Left hindlimb (tissue), 1 donor: ENCODE measurements at regions not wholly inside any gene's neighbourhood (a gene's known extent, or its start where the extent isn't known, plus 50 kb on each side); places are given as distances from the start of the nearest gene placed in this dataset.
"Not testable (repeated sequence)": the region's sequence is repeated elsewhere in the genome, so short reads cannot be mapped to it uniquely, and the experiment has no call there.

Experiments used
- DNase-seq: peaks from one replicate; pipeline ENCODE4 v3.0.0-alpha.2; 2018

GRCh38 chr6:118367314-118367713, 180.8 kb upstream of the PLN start:
- DNase-seq, result no peak

DNA sequence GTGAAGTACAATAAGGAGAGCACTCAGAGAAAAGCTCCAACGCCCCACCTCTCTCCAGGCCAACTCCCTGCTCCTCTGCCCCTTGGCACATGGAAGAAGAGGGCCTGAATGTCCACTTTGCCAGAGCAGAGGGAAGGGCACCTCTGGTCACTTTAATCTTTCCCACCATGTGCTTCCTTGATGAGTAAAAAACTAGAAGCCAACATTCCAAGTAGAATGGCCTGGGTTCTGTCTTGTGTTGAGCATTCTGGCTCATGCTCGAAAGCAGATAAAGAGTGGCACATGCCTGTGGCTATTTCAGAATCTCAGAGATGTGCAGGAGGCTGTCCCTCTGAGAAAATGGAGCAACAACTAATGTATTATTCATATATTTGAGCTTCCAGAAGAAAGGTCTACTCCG, 177.4 kb upstream of the PLN start:
- no peak for DNase-seq

DNA sequence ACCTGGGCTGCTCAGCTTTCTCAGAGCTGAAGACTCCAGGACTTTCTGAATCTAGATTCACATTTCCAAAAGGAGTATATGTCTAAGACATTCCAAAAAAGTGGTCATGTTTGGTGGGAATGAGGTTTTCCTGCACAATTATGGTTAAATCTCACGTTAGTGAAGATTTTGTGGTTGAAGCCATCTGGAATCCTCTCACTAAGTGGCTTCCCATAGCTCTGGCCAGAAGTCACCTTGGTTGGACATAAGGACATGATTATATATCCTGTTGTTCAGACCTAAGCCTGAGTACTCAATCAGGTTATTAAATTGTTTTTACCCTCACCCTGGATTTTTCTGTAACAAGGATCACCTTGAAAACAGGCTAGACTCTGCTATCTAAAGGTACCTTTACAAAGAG, 176.1 kb upstream of the PLN start:
- DNase-seq, result no peak

DNA sequence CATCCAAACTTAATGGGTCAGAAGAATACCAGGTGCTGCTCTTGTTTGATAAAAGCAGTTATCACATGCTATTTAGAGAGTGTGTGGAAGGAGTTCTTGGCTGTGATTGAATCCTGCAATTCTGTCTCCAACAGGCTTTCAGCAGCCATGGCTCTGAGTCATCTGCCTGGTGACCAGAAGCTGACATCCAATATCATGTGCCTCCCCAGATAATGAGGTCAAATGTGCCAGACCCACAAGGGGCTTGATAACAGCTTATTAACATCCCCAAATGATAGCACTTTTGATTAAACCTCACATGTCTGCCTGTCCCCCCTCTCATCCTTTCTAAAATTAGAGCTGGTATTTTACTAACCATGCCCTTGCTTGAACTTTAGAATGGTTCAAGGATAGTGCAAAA, 175.7 kb upstream of the PLN start:
- DNase-seq, result no peak

- peak; percentile 35 for DNase-seq
These were observed 170.2 kb upstream of the PLN start for GRCh38 chr6:118377711-118378414.

- not testable (repeated sequence) for DNase-seq
These were observed 167.5 kb upstream of the PLN start for GRCh38 chr6:118380620-118381019.

- no peak for DNase-seq
These were observed 166.0 kb upstream of the PLN start for GRCh38 chr6:118382126-118382525.

DNA sequence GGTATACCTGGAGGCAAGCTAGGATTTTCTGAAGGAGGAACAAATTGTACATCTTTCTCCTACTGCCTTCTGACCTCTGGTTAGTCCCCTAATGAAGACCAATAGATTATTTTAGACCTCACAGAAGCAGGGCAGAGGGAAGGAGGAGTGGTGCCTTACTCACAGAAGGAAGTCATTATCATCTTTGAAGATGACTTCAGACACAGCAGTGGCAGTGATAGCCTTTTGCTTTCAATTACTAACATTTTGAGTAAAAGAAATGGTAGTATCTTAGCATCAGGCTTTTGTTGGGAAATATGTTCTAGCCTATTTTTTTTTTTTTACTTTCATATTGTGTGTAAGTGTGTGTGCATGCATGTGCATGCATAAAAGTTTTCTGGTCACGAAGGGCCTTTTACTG, 164.2 kb upstream of the PLN start:
- DNase-seq, result no peak

DNA sequence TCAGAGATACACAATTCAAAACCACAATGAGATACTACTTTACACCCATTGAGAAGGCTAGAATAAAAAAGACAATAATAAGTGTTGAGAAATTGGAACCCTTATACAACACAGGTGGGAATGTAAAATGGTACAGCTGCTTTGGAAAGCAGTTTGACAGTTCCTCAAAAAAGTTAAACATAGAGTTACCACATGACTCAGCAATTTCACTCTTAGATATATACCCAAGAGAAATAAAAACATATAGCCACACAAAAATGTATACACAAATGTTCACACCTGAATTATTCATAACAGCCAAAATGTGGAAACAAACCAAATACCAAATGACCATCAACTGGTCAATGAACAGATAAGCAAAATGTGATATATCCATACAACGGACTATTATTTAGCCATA, 161.1 kb upstream of the PLN start:
- DNase-seq, result no peak

DNA sequence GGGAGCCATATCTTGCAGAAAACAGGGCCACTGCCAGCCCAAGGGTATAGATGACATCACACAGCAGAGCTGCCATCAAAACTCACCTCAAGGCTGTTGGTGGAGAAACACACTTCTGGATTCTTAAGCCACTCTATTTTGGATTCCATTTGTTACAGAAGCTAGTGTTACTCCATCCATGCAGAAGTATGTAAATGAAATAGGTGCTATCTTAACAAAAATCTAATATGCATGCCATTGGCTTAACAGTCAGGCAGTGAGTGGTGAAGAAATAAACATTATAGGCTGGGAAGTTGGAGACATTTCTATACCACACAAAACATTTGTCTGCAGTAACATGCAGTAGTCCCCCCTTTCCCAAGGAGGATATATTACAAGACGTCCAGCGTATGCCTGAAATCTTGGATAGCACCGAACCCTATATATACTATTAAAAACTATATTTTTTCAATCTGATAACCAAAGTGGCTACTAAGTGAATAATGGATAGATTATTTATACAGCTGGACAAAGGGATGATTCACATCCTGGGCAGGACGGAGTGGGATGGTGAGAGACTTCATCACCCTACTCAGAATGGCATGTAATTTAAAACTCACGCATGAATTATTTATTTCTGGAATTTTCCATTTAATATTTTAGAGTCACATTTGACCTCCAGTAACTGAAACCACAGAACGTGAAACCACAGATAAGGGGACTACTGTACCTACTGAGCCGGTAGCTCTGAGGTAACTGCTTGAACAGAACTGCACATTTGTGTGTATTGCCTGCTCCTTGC, 160.0 kb upstream of the PLN start:
- DNase-seq, result no peak

DNA sequence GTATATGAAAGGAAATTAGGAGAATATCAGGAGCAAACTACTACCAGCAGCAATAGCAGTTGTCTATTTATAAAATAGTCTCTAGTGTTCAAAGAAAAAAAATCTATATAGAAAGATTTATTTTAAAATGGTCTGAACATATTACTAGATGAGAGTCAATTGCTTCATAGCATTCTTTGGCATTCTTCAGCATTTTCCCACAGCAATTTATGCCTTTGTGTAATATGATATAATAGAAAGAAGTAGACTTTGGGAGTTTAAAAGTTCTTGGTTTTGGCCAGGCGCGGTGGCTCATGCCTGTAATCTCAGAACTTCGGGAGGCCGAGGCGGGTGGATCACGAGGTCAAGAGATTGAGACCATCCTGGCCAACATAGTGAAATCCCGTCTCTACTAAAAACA, 157.0 kb upstream of the PLN start:
- DNase-seq, result no peak

DNA sequence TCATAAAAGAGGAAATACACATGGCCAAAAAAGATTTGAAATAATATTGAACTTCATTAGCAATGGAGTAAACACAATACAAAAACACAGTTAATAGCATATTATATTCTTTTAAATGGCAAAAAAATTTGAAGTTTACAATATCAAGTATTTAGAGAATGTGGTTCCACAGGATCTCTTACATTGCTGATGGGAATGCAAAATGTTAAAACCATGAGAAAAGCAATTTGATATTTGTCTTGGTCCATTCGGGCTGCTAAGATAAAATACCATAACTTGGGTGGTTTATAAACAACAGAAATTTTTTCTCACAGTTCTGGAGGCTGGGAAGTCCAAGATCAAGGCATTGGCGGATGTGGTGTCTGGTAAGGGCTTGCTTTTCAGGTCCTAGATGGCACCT, 154.0 kb upstream of the PLN start:
- no peak for DNase-seq

GRCh38 chr6:118396969-118397368, 151.1 kb upstream of the PLN start:
- no peak for DNase-seq

DNA sequence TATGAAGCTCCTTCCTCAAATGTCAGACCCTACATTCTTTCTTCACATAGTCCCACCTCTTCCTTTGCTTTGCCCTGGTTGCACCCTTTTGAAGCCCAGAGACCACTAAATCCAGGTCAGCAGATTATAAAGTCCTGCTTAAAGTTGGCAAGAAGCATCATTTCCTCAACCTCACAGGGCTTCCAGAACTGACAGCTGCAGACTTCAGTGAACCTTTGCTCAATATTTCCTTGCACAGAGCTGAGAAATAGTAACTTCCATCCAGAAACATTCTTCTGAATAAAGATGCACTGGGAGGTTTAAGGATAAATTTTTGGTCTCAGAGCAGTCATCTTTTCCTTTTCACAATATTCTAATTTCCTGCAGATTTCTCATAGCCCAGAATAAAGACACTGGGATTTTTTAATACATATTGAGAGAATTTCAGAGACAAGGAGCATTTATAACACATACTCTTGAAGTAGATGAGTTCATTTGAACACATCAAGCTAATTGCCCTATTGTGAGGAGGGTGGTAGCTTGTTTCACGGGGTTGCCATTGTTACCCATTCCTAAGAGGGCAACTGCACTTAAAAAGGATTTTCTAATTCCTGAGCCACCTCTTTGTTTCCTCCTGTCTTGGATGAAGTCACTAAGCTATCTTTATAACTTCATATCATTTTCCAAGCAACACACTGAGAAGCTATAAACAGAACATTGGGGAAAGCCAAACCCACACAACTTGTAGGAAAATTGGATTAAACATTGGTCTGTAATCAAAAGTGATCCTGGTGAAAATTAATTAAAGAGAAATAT, 150.2 kb upstream of the PLN start:
- no peak for DNase-seq

- no peak for DNase-seq
These were observed 148.0 kb upstream of the PLN start for GRCh38 chr6:118400098-118400497.

DNA sequence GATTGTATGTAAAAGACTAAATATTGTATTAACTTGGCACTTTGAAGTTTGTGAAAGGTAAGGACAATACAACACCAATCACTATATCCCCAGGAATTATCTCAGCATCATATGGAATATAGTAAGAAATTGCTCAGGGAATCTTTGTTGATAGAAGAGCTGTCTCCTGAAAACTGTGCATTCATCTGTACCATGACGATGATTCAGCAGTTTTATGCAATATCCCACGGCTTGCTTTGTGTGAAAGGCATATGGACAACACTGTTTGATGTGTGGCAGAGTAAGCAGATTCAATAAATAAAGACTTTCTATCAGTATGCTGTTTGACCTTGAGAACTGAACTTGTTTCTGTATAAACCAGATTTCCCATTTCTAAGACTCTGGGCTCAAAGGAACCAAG, 147.5 kb upstream of the PLN start:
- DNase-seq, result no peak

DNA sequence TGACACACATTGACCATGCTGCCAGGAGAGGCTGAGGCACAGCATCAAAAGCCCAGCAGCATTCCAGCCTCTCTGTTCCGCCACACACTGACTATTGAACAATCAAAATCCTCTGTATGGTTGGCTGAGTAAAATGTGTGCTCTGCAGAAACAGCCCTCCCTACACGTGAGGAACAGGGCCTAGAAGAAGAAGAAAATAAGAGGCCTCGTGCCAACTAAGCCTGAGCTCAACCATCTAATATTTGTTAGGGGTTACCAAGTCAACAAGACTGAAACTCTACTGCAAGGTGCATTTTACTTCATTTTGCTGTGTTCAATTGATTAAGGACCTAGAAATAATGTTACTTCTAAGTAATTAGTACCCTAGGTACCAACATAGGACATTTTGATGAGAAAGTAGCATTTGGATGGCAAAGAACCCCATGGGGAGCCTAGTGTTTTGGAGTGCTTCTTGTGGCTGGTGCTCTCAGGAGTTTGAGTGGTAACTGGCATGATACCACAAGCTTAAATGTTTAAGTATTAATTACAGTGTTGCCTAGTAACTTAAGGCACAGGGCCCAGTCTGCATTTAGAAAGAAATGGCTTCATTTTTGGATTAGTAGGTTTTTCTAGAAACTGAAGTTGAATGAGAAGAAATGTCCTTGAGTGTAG, 146.6 kb upstream of the PLN start:
- DNase-seq, result no peak

- DNase-seq, result no peak
These were observed 145.1 kb upstream of the PLN start for GRCh38 chr6:118403036-118403435.

DNA sequence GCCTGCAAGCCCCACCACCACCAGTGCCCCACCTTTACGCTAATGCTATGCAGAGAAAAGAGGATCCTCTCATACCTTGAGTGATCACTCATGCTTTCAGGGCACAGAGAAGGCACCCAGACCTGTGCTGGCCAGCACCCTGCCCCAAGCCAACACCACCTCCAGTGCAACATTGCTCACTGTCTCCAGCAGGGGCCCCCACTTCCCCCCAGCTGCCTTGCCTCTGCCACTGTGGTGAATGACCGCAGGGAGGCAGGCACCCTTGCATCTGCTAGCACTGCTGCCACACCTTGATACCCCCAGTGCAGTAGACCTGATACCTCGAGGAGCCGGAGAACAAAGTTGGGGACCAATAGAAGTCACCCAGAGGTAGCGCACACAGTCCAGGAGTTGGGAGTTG, 139.2 kb upstream of the PLN start:
- no peak for DNase-seq

DNA sequence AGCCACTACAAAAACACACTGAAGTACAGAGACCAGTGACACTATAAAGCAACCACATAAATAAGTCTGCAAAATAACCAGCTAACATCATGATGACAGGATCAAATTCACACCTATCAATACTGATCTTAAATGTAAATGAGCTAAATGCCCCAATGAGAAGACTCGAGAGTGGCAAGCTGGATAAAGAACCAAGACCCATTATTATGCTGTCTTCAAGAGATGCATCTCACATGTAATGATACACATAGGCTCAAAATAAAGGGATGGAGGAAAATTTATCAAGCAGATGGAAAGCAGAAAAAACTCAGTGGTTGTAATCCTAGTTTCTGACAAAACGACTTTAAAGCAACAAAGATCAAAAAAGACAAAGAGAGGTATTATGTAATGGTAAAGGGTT, 138.1 kb upstream of the PLN start:
- DNase-seq, result no peak
